GM12864 (cell line): ENCODE measurements at regions not wholly inside any gene's neighbourhood (a gene's known extent, or its start where the extent isn't known, plus 50 kb on each side); places are given as distances from the start of the nearest gene placed in this dataset.
"Not testable (repeated sequence)": the region's sequence is repeated elsewhere in the genome, so short reads cannot be mapped to it uniquely, and the experiment has no call there.

ENCODE experiments used
- DNase-seq: peaks from one replicate; pipeline ENCODE4 v3.0.0-alpha.2; 2011; ENCODE audit warnings: low read depth
- H3K4me3 ChIP-seq: 2 replicates; pipeline ENCODE4 v1.5.1; 2011; ENCODE audit warnings: mild to moderate bottlenecking, low read depth, low read length, control low read depth
- CTCF ChIP-seq: IDR thresholded peaks from 2 replicates; pipeline ENCODE4 v1.5.1; 2011; ENCODE audit warnings: low read depth, mild to moderate bottlenecking, moderate library complexity, low read length, control low read depth, inconsistent platforms; ENCODE audit errors: missing control alignments

DNA sequence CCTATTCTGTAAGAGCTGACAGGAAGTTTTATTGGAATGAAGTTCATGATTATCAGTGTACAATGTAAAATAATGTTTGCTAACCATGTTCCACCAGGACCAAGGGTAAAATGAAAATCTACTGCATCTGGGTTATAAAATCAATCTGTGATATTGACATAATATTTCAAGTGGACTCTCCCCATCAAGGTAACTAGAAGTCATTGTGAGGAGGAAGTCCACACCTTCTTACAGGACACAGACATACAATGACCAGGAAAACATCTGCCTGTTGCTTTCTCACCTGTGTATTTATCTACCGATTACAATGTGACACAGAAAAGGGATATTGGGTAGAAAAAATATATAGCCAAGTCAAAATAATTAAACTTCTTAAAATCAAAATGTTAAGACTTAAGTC, 140.7 kb upstream of the RFC3 start:
- H3K4me3 ChIP-seq: no peak overlapping the region
- no peak for DNase-seq
- no peak for TF ChIP-seq CTCF

GRCh38 chr13:33678084-33678483, 139.9 kb upstream of the RFC3 start:
- H3K4me3 ChIP-seq: no peak overlapping the region
- peak; percentile 86 for TF ChIP-seq CTCF
- DNase-seq: peak; percentile 24

GRCh38 chr13:33678906-33679657, 138.9 kb upstream of the RFC3 start:
- peak; percentile 95 for DNase-seq
- no peak for TF ChIP-seq CTCF
- H3K4me3 ChIP-seq: peak overlapping the region; percentile 62

GRCh38 chr13:33679658-33680012, 138.3 kb upstream of the RFC3 start:
- H3K4me3 ChIP-seq: peak overlapping the region; percentile 62
- TF ChIP-seq CTCF: no peak
- DNase-seq: no peak

- DNase-seq: no peak
- no peak overlapping the region for H3K4me3 ChIP-seq
- no peak for TF ChIP-seq CTCF
Observed at GRCh38 chr13:33682020-33682564, 135.9 kb upstream of the RFC3 start.

DNA sequence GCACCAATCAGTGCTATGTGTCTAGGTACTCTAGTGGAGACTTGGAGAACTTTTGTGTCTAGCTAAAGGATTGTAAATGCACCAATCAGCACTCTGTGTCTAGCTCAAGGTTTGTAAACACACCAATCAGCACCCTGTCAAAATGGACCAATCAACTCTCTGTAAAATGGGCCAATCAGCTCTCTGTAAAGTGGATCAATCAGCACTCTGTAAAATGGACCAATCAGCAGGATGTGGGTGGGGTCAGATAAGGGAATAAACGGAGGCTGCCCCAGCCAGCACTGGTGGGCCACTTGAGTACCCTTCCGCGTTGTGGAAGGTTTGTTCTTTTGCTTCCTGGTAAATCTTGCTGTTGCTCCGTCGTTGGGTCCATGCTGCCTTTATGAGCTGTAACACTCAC, 135.3 kb upstream of the RFC3 start:
- H3K4me3 ChIP-seq: not testable (repeated sequence)

GRCh38 chr13:33683376-33683775, 134.6 kb upstream of the RFC3 start:
- TF ChIP-seq CTCF: no peak
- H3K4me3 ChIP-seq: no peak overlapping the region
- DNase-seq: no peak

More for the DNA sequence above, 135.3 kb upstream of the RFC3 start:
- DNase-seq: not testable (repeated sequence)
